Breast epithelium (tissue), 3 donors: ENCODE measurements at regions not wholly inside any gene's neighbourhood (a gene's known extent, or its start where the extent isn't known, plus 50 kb on each side); places are given as distances from the start of the nearest gene placed in this dataset.

Experiments
- CTCF ChIP-seq, 3 donors: fragments of 450-650 bp; IDR thresholded peaks; one replicate each; pipeline ENCODE4 v1.5.1; 2016 to 2017; ENCODE audit warnings: antibody characterized with exemption in 3 of 3, mild to moderate bottlenecking in 3 of 3, moderate library complexity in 3 of 3
- POLR2A ChIP-seq: fragments of 450-650 bp; IDR thresholded peaks from one replicate; pipeline ENCODE4 v1.6.1; 2016; ENCODE audit warnings: antibody characterized with exemption, mild to moderate bottlenecking, moderate library complexity

GRCh38 chr1:101485712-101486111 lies 248.9 kb downstream of the S1PR1 start:
- TF ChIP-seq POLR2A (no peak), CTCF (IDR thresholded peaks at IDR 0.05) (no peak)
